ENCODE measurements at regions not wholly inside any gene's neighbourhood (a gene's known extent, or its start where the extent isn't known, plus 50 kb on each side); places are given as distances from the start of the nearest gene placed in this dataset.

DNA sequence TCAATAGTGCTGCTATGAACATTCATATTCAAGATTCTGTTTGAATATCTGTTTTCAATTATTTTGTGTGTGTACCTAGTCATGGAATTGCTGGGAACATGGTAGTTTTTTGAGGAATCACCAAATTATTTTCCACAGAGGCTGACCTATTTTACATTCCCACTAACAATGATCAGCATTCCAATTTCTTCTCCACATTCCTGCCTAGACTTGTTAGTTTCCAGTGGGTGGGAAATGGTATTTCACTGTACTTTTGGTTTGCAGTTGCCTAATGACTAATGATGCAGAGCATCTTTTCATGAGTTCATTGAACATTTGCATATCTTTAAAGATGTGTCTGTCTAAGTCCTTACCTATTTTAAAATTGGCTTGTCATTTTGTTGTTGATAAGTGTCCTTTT, 1182.6 kb upstream of the B3GALT2 start:
- TF ChIP-seq, protein P1, sequence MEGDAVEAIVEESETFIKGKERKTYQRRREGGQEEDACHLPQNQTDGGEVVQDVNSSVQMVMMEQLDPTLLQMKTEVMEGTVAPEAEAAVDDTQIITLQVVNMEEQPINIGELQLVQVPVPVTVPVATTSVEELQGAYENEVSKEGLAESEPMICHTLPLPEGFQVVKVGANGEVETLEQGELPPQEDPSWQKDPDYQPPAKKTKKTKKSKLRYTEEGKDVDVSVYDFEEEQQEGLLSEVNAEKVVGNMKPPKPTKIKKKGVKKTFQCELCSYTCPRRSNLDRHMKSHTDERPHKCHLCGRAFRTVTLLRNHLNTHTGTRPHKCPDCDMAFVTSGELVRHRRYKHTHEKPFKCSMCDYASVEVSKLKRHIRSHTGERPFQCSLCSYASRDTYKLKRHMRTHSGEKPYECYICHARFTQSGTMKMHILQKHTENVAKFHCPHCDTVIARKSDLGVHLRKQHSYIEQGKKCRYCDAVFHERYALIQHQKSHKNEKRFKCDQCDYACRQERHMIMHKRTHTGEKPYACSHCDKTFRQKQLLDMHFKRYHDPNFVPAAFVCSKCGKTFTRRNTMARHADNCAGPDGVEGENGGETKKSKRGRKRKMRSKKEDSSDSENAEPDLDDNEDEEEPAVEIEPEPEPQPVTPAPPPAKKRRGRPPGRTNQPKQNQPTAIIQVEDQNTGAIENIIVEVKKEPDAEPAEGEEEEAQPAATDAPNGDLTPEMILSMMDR (IDR thresholded peaks at IDR 0.05; ENCODE audit: low read depth, low read length, poor library complexity, severe bottlenecking), result no peak
- TF ChIP-seq EZH2phosphoT487 (IDR thresholded peaks at IDR 0.05; ENCODE audit: borderline replicate concordance, low read length), result no peak
